WTC11 (cell line): ENCODE measurements at regions not wholly inside any gene's neighbourhood (a gene's known extent, or its start where the extent isn't known, plus 50 kb on each side); places are given as distances from the start of the nearest gene placed in this dataset.

Experiments
- ATF3 ChIP-seq: sonication (generic); formaldehyde crosslinking; conservative IDR thresholded peaks from 2 replicates; pipeline ENCODE4 v1.8.1; 2022; ENCODE audit warnings: mild to moderate bottlenecking, missing genetic modification reagents
- CTCF ChIP-seq: fragments of 200-600 bp; IDR thresholded peaks from 2 replicates; pipeline ENCODE4 v1.8.0; 2022; ENCODE audit warnings: antibody characterized with exemption
- ELF4 ChIP-seq: sonication (generic); formaldehyde crosslinking; IDR thresholded peaks from 2 replicates; pipeline ENCODE4 v1.8.1; 2022; ENCODE audit warnings: low read depth, mild to moderate bottlenecking, moderate library complexity, missing genetic modification reagents
- FOXJ3 ChIP-seq: sonication (generic); formaldehyde crosslinking; IDR thresholded peaks from 2 replicates; pipeline ENCODE4 v1.9.0; 2021; ENCODE audit warnings: missing genetic modification reagents, mild to moderate bottlenecking, borderline replicate concordance
- GABPB1 ChIP-seq: sonication (generic); formaldehyde crosslinking; IDR thresholded peaks from 2 replicates; pipeline ENCODE4 v1.8.1; 2023; ENCODE audit warnings: mild to moderate bottlenecking, missing genetic modification reagents
- JUN ChIP-seq: sonication (generic); formaldehyde crosslinking; IDR thresholded peaks from 2 replicates; pipeline ENCODE4 v1.8.0; 2023; ENCODE audit warnings: mild to moderate bottlenecking, missing genetic modification reagents
- MLX ChIP-seq: sonication (generic); formaldehyde crosslinking; IDR thresholded peaks from 2 replicates; pipeline ENCODE4 v1.8.1; 2023; ENCODE audit warnings: mild to moderate bottlenecking, missing genetic modification reagents, moderate library complexity
- NR1H2 ChIP-seq: sonication (generic); formaldehyde crosslinking; IDR thresholded peaks from 2 replicates; pipeline ENCODE4 v1.9.0; 2021; ENCODE audit warnings: mild to moderate bottlenecking, moderate library complexity, missing genetic modification reagents
- SMAD3 ChIP-seq: sonication (generic); formaldehyde crosslinking; IDR thresholded peaks from 2 replicates; pipeline ENCODE4 v1.8.0; 2022; ENCODE audit warnings: missing genetic modification reagents, mild to moderate bottlenecking, borderline replicate concordance
- ZNF425 ChIP-seq: fragments of 250-450 bp; sonication (Bioruptor Pico); conservative IDR thresholded peaks from 2 replicates; pipeline ENCODE4 v1.9.0; 2021; ENCODE audit warnings: mild to moderate bottlenecking

GRCh38 chr14:40629144-40629543 lies 977.5 kb upstream of the LRFN5 start:
- no peak for TF ChIP-seq CTCF
- TF ChIP-seq SMAD3 (CRISPR knock-in tag) = no peak
- TF ChIP-seq MLX (CRISPR knock-in tag) = no peak
- no peak for TF ChIP-seq ATF3
- TF ChIP-seq GABPB1 (CRISPR knock-in tag) = no peak
- TF ChIP-seq ELF4 (CRISPR knock-in tag) = no peak
- no peak for TF ChIP-seq ZNF425 (CRISPR knock-in tag)
- TF ChIP-seq NR1H2 (CRISPR knock-in tag) = no peak
- no peak for TF ChIP-seq FOXJ3 (CRISPR knock-in tag)
- TF ChIP-seq JUN = no peak
